Activated CD4-positive, alpha-beta memory T cell treated with anti-CD3 and anti-CD28 coated beads, Interleukin-2, amount 10 ng/mL, durations not matched to agents 7 days and 5 days (primary cell): ENCODE measurements at regions not wholly inside any gene's neighbourhood (a gene's known extent, or its start where the extent isn't known, plus 50 kb on each side); places are given as distances from the start of the nearest gene placed in this dataset.

Source experiments
- CTCF ChIA-PET: fragments of 350-600 bp; sonication (Branson Sonifier 250); formaldehyde crosslinking; loops from one replicate; lab custom pipeline; 2021; ENCODE audit warnings: antibody characterized with exemption, inconsistent platforms; lab: Charles Lee
- POLR2A ChIA-PET: fragments of 350-600 bp; sonication (Branson Sonifier 250); formaldehyde crosslinking; loops from one replicate; lab custom pipeline; 2021; ENCODE audit warnings: antibody characterized with exemption; lab: Charles Lee
- DNase-seq: peaks from one replicate; pipeline ENCODE4 v3.0.0-alpha.2; 2020
- H3K27ac Mint-ChIP-seq: one replicate; pipeline ENCODE4 v1.8.0; 2021; ENCODE audit warnings: mild to moderate bottlenecking, mixed read lengths
- H3K27me3 Mint-ChIP-seq: one replicate; pipeline ENCODE4 v1.8.0; 2021; ENCODE audit warnings: mixed read lengths
- H3K36me3 Mint-ChIP-seq: one replicate; pipeline ENCODE4 v1.8.0; 2021; ENCODE audit warnings: low read depth, mixed read lengths
- H3K4me1 Mint-ChIP-seq: one replicate; pipeline ENCODE4 v1.8.0; 2021; ENCODE audit warnings: mixed read lengths
- H3K4me3 Mint-ChIP-seq: one replicate; pipeline ENCODE4 v1.8.0; 2021; ENCODE audit warnings: mild to moderate bottlenecking, mixed read lengths
- H3K9me3 Mint-ChIP-seq: one replicate; pipeline ENCODE4 v1.8.0; 2021; ENCODE audit warnings: mixed read lengths

DNA sequence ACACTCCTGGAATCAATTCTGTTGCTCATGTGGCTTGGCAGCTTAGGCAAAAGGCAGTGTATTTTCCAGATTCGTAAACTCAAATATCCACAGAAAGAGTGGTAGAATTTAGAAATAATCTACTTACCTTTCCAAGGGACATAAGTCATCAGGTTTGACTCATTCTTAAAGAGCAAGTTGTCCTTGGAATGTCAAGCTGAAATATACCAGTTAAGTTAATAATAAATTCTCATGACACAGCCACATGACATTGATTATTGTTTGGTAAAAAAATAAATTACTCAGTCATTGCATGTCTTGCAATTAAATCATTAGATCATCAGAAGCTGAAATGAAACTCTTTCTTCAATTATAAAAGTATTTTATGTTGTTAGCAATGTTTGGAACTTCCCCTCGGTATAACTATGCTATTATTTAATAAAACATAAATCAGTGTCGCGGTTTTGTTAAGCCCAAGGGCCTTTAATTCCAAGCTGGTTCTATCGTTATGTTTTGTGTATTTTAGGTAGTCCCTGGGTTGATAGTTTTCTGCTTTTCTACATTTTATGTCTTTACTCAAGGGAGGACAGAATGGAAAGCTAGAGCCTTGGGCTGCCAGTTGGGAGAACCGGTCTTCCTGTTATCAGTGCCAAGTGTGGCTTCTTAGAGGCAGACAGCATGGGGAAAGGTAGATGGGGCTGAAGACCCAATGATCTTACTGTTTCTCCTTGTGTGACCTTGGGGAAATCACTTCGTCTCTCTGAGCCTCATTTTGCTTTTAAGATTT, 79.3 kb upstream of the PRLR start:
- POLR2A ChIA-PET: no interaction called here
- H3K4me1 Mint-ChIP-seq: no peaks in the 10 kb centered on the region
- CTCF ChIA-PET: no interaction called here
- no peak for DNase-seq
- no peaks in the 10 kb centered on the region for H3K9me3 Mint-ChIP-seq
- no peaks in the 10 kb centered on the region for H3K36me3 Mint-ChIP-seq
- no peak overlapping the region for H3K27ac Mint-ChIP-seq
- H3K4me3 Mint-ChIP-seq: no peak overlapping the region
- H3K27me3 Mint-ChIP-seq: peaks cover 6% of the 10 kb centered on the region

DNA sequence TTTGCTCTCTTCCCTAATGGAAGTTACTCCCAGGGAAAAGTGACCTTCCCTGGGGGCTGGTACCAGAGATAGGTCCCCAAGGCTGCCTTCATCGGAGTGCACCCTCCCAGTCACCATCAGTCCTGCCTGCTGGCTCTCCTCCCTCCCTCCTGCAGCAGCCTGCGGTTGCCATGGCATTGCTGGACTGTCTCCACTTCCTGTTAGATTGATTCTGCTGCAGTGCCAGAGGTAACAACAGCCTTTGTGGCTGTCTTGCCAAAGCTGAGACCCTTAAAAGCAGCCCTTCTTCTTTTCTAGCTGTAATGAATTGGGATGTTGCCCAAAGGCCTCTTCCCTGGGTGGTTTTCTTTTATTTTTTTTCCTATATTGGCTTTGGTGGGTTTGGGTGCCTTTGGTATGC, 78.1 kb upstream of the PRLR start:
- H3K27me3 Mint-ChIP-seq: peaks cover 6% of the 10 kb centered on the region
- no peak overlapping the region for H3K4me3 Mint-ChIP-seq
- POLR2A ChIA-PET: no interaction called here
- H3K27ac Mint-ChIP-seq: no peak overlapping the region
- no peaks in the 10 kb centered on the region for H3K36me3 Mint-ChIP-seq
- no peak for DNase-seq
- CTCF ChIA-PET: no interaction called here
- no peaks in the 10 kb centered on the region for H3K4me1 Mint-ChIP-seq
- H3K9me3 Mint-ChIP-seq: no peaks in the 10 kb centered on the region

DNA sequence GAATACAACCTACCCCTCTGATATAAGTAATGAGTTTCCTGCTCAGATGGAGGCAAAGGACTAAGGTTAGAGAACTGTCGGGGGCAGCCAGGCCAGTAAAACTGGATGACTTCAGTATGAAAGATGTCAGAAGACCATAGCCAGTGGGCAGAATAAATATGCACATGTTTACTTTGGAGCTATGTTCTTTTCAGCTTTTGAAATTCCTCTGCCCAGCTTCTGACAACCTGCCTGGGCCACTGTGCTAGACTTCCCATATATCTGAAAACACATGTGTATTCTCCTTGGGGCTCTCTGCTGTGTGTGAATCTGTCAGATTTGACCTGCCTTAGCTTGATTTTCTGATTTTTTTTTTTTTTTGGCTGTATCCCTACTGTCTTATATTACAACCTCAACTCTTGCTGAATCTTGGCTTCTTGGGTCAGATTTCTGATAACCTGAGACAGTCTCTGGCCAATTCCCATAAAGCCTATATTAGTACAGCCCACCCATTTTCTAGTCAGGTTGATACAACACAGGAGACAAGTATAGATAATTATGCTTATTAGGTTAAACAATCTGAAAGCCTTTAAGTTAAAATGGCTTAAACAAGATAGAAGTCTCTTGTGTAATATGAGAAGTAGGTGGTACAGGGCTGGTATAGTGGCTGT, 76.6 kb upstream of the PRLR start:
- DNase-seq: no peak
- POLR2A ChIA-PET: no interaction called here
- Mint-ChIP-seq H3K9me3 (no peaks in the 10 kb centered on the region), H3K27me3 (peaks cover 6% of the 10 kb centered on the region), H3K4me1 (no peaks in the 10 kb centered on the region), H3K4me3 (no peak overlapping the region), H3K27ac (no peak overlapping the region), H3K36me3 (no peaks in the 10 kb centered on the region)
- CTCF ChIA-PET: interaction anchor here (0.7 kb wide), 1 partner anchor 22 kb away, joined by 4 read pairs; no protein-coding TSS in a partner anchor

DNA sequence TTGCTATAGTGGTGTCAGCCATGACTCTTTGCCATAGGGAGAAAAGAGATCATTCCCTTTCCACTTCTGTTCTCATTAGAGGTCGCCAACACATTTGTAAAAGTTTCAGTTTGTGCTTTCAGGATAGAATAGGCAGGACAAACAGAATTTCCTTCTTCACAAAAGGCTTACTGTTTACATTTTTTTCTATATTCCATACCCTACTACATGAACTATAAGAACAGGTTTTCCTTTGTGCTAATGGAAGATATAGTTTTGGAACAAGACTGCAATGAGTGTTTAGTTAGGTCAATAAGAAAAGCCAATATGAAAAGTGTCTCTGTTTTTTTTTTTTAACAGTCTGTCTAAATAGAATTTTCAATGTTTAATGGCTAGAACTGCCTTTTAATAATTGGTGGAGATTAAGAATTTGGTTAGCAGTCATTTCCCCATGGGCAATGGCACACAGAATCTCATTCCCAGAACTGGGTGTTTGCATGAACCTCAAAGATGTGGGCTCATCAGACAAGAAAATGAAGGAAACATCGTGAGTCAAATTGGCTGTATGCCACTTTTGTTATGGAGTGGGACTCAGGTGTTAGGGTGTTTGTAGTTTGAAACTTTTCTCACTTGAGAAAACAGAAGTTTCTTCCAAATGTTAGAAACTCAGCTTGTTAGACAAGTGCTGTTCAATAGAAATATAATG, 75.2 kb upstream of the PRLR start:
- Mint-ChIP-seq H3K27me3 (peaks cover 8% of the 10 kb centered on the region), H3K9me3 (no peaks in the 10 kb centered on the region), H3K4me1 (no peaks in the 10 kb centered on the region), H3K36me3 (no peaks in the 10 kb centered on the region), H3K4me3 (no peak overlapping the region), H3K27ac (no peak overlapping the region)
- POLR2A ChIA-PET: no interaction called here
- no peak for DNase-seq
- CTCF ChIA-PET: no interaction called here

DNA sequence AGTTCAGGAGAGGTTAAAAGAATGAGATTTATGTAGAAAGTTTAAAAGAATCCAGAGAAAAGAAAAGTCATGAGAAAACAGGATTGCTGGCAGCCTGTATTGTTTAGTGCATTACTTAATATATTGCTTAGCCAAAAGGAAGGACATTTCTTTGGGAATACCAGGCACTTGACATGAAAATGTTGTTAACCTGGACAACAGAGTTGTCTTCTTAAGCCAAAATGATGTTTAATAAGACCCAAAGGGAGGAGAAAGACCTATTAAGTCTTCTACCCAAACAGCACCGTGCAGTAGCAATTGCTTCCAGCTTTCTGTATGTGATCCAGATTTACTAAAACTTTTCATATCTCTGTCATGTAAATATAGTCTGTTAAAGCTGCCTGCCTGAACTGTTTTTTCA, 74.0 kb upstream of the PRLR start:
- peaks cover 10% of the 10 kb centered on the region for H3K27me3 Mint-ChIP-seq
- H3K4me3 Mint-ChIP-seq: no peak overlapping the region
- no peaks in the 10 kb centered on the region for H3K4me1 Mint-ChIP-seq
- ChIA-PET POLR2A (no interaction called here), CTCF (no interaction called here)
- H3K36me3 Mint-ChIP-seq: no peaks in the 10 kb centered on the region
- no peak overlapping the region for H3K27ac Mint-ChIP-seq
- H3K9me3 Mint-ChIP-seq: no peaks in the 10 kb centered on the region
- no peak for DNase-seq

DNA sequence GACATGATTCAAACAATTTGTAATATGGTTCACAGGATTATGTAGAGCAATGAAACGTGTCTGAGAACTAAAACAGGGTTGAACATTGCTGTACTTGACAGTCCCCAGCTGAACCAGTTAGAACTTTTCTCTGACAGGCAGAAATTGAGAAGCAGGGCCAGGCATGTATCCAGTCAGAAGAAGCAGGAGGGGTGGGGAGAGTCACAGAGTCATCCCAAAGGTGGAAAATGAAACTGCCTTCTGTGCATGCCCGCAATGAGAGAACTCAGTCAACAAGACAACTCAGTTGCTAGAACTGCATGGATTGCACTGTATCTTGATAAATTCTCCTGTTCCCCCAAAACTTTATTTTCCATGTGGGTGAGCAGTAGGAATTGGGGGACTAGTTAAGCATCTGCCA, 72.9 kb upstream of the PRLR start:
- Mint-ChIP-seq H3K27ac (no peak overlapping the region), H3K4me1 (no peaks in the 10 kb centered on the region), H3K9me3 (no peaks in the 10 kb centered on the region), H3K4me3 (no peak overlapping the region), H3K36me3 (no peaks in the 10 kb centered on the region), H3K27me3 (peaks cover 12% of the 10 kb centered on the region)
- ChIA-PET POLR2A (no interaction called here), CTCF (no interaction called here)
- no peak for DNase-seq

DNA sequence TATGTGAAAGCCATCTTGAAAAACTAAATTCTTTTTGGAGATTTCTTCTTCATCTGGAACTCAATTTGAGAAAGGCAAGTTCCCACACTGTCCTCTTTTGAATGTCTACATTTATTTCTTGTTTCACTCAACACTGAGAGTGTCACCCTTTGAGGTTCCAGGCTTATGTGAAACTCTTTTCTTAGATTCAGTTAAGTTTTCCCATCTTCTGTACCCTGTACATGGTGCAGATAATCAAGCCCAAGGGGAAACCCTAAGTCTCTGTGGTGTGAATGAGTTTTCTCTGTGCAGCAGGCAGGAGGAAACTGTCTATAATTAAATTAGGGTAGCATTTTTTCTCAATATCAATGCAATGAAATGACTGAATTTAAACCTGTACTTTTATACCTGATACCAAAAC, 72.3 kb upstream of the PRLR start:
- H3K27me3 Mint-ChIP-seq: peaks cover 15% of the 10 kb centered on the region
- H3K36me3 Mint-ChIP-seq: no peaks in the 10 kb centered on the region
- H3K27ac Mint-ChIP-seq: no peak overlapping the region
- CTCF ChIA-PET: no interaction called here
- H3K9me3 Mint-ChIP-seq: no peaks in the 10 kb centered on the region
- POLR2A ChIA-PET: no interaction called here
- no peak overlapping the region for H3K4me3 Mint-ChIP-seq
- no peaks in the 10 kb centered on the region for H3K4me1 Mint-ChIP-seq
- no peak for DNase-seq

DNA sequence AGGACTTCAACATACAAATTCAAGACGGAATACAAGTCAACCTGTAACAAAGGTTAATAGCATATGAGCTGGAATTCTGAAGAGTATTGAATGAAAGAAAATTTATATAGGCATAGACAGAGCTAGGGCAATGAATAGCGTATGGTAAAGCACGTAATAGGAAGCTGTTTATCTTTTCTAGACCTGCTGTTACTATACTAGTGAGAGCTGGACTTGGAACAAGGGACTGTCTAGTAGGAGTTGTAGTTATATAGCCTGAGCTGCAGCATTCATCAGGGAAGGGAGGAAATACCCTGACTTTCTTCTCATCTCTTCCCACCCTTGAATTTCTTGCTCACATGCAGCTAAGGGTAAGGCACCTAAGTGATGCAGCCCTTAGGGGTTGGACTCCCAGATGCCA, 67.5 kb upstream of the PRLR start:
- no peak for DNase-seq
- no peaks in the 10 kb centered on the region for H3K9me3 Mint-ChIP-seq
- H3K4me1 Mint-ChIP-seq: no peaks in the 10 kb centered on the region
- no peak overlapping the region for H3K4me3 Mint-ChIP-seq
- ChIA-PET CTCF (no interaction called here), POLR2A (no interaction called here)
- H3K36me3 Mint-ChIP-seq: no peaks in the 10 kb centered on the region
- H3K27ac Mint-ChIP-seq: no peak overlapping the region
- peaks cover 12% of the 10 kb centered on the region for H3K27me3 Mint-ChIP-seq

DNA sequence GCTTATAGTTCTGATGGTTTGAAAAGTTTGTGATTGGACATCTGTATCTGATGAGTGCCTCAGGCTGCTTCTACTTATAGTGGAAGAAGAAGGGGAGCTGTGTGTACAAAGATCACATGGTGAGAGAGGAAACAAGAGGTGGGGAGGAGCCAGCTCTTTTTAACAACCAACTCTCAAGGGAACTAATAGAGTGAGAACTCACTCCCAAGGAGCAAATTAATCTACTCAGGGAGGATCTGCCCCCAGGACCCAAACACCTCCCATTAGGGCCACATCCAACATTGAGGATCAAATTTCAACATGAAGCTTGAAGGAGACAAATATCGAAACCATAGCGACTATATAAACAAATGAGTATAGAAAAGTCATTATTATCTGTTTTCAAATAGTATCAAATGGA, 64.7 kb upstream of the PRLR start:
- DNase-seq: no peak
- Mint-ChIP-seq H3K9me3 (no peaks in the 10 kb centered on the region), H3K4me1 (no peaks in the 10 kb centered on the region), H3K4me3 (no peak overlapping the region), H3K27me3 (peaks cover 5% of the 10 kb centered on the region), H3K36me3 (no peaks in the 10 kb centered on the region), H3K27ac (no peak overlapping the region)
- ChIA-PET POLR2A (no interaction called here), CTCF (no interaction called here)

DNA sequence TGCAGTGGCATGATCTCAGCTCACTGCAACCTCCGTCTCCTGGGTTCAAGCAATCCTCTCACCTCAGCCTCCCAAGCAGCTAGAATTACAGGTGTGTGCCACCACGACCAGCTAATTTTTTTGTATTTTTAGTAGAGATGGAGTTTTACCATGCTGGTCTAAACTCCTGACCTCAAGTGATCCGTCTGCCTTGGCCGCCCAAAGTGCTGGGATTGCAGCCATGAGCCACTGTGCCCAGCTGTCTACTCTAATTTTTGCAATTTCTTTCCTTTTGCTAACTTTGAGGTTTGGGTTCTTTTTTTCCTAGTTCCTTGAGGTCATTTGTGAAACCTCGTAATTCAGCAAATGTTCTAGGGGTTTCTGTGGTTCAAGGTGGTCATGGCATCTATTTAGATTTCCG, 63.7 kb upstream of the PRLR start:
- Mint-ChIP-seq H3K36me3 (no peaks in the 10 kb centered on the region), H3K4me3 (no peak overlapping the region), H3K4me1 (no peaks in the 10 kb centered on the region), H3K27me3 (peaks cover 5% of the 10 kb centered on the region), H3K9me3 (no peaks in the 10 kb centered on the region), H3K27ac (no peak overlapping the region)
- no peak for DNase-seq
- ChIA-PET POLR2A (no interaction called here), CTCF (no interaction called here)

DNA sequence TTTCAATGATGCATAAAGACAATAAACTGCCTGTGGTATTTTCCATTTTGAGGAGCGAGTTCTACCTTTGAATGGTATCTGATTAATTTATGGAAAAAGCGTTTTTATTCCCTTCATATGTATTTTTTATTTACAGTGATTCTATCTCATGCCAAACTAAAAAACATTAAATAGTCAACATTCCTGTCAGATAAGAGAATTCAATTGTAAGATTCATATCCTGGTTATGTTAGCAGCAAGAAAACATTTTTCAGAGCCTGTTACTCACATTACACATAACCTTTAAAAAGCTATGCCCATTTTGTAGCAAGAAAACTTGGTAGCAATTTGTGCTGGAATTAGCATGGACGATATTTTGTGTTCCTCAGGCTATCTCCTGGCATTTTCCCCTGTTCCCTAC, 55.1 kb upstream of the PRLR start:
- ChIA-PET POLR2A (no interaction called here), CTCF (no interaction called here)
- H3K27me3 Mint-ChIP-seq: peaks cover 5% of the 10 kb centered on the region
- no peak for DNase-seq
- H3K36me3 Mint-ChIP-seq: no peaks in the 10 kb centered on the region
- H3K4me3 Mint-ChIP-seq: no peak overlapping the region
- no peaks in the 10 kb centered on the region for H3K4me1 Mint-ChIP-seq
- H3K9me3 Mint-ChIP-seq: no peaks in the 10 kb centered on the region
- no peak overlapping the region for H3K27ac Mint-ChIP-seq

DNA sequence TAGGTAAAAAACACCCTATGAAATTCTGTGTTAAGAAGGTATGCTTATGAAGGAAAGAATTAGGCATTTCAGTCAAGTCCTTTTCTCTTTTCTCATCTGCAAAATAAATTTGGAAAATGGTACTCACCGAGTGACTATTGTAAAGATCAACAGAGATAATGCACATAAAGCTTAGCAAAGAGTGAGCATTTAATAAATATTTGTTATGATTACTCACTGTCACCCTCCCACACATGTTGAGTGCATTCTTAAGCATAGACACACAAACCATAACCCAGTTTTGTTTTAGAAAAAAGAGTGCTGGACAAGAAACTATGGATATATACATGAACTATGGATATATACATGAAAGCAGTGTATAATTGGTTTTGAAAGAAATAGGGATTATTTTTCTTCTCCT, 54.7 kb upstream of the PRLR start:
- no peak overlapping the region for H3K27ac Mint-ChIP-seq
- H3K9me3 Mint-ChIP-seq: no peaks in the 10 kb centered on the region
- ChIA-PET CTCF (interaction anchor here (0.6 kb wide), 1 partner anchor 22 kb away, joined by 4 read pairs; no protein-coding TSS in a partner anchor), POLR2A (no interaction called here)
- no peaks in the 10 kb centered on the region for H3K36me3 Mint-ChIP-seq
- H3K27me3 Mint-ChIP-seq: peaks cover 5% of the 10 kb centered on the region
- no peaks in the 10 kb centered on the region for H3K4me1 Mint-ChIP-seq
- no peak for DNase-seq
- no peak overlapping the region for H3K4me3 Mint-ChIP-seq

DNA sequence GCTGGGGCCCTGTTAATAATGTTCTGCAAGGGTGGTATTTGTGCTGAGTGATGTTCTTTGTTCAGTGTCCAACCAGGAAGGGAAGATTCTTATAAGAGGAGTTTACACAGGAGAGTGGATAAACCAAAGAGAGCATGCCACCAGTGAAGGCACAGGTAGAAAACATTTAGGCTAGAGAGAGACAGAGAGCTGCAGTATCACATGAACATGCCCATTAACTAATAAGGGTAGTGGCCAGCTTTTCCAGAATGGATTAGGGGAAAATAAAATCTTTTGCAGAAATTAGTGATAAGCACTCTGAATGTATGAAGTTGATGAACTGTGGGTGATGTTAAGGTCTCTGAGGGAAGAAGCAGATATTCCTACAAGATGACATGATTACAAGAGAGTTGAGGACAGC, 54.1 kb upstream of the PRLR start:
- Mint-ChIP-seq H3K9me3 (no peaks in the 10 kb centered on the region), H3K4me1 (no peaks in the 10 kb centered on the region), H3K27me3 (peaks cover 5% of the 10 kb centered on the region), H3K36me3 (no peaks in the 10 kb centered on the region), H3K27ac (no peak overlapping the region), H3K4me3 (no peak overlapping the region)
- no peak for DNase-seq
- ChIA-PET POLR2A (no interaction called here), CTCF (interaction anchor here (0.6 kb wide), 1 partner anchor 22 kb away, joined by 4 read pairs; no protein-coding TSS in a partner anchor)
